GM19455 (cell line): ENCODE measurements at regions not wholly inside any gene's neighbourhood (a gene's known extent, or its start where the extent isn't known, plus 50 kb on each side); places are given as distances from the start of the nearest gene placed in this dataset.

Experiments used
- ATAC-seq: cut with Tn5 transposase; IDR thresholded peaks from one replicate; pipeline ENCODE4 v1.9.1; 2021; ENCODE audit not compliant: unreplicated experiment

GRCh38 chr3:66133050-66133757, 87.6 kb upstream of the SLC25A26 start:
- no peak for ATAC-seq

GRCh38 chr3:66128623-66129022, 89.9 kb upstream of the MAGI1 start:
- ATAC-seq, result no peak

- no peak for ATAC-seq
Measured at GRCh38 chr3:66121318-66121717, 82.6 kb upstream of the MAGI1 start.

- no peak for ATAC-seq
Measured at GRCh38 chr3:66115858-66116654, 77.3 kb upstream of the MAGI1 start.

- no peak for ATAC-seq
Measured at GRCh38 chr3:66113542-66113941, 74.8 kb upstream of the MAGI1 start.

- no peak for ATAC-seq
Measured at GRCh38 chr3:66110840-66111239, 72.1 kb upstream of the MAGI1 start.

- ATAC-seq, result no peak
Measured at GRCh38 chr3:66107855-66108254, 69.1 kb upstream of the MAGI1 start.

- ATAC-seq, result no peak
Measured at GRCh38 chr3:66106788-66107187, 68.1 kb upstream of the MAGI1 start.

- no peak for ATAC-seq
Measured at GRCh38 chr3:66104535-66104934, 65.8 kb upstream of the MAGI1 start.

- ATAC-seq, result no peak
Measured at GRCh38 chr3:66103729-66104128, 65.0 kb upstream of the MAGI1 start.

- ATAC-seq, result no peak
Measured at GRCh38 chr3:66101901-66102300, 63.2 kb upstream of the MAGI1 start.

GRCh38 chr3:66099541-66100065, 60.9 kb upstream of the MAGI1 start:
- no peak for ATAC-seq

GRCh38 chr3:66098436-66098835, 59.7 kb upstream of the MAGI1 start:
- ATAC-seq, result no peak

GRCh38 chr3:66097647-66098046, 58.9 kb upstream of the MAGI1 start:
- no peak for ATAC-seq

- ATAC-seq, result no peak
Measured at GRCh38 chr3:66095295-66096001, 56.7 kb upstream of the MAGI1 start.

GRCh38 chr3:66093981-66094380, 55.3 kb upstream of the MAGI1 start:
- no peak for ATAC-seq

- no peak for ATAC-seq
Measured at GRCh38 chr3:66092175-66092995, 53.7 kb upstream of the MAGI1 start.
